ENCODE measurements at regions not wholly inside any gene's neighbourhood (a gene's known extent, or its start where the extent isn't known, plus 50 kb on each side); places are given as distances from the start of the nearest gene placed in this dataset.

- H3F3A ChIP-seq (ENCODE audit: low read length, unreplicated experiment) = no peaks in the 10 kb centered on the region
- no peak overlapping the region for H3K4me2 ChIP-seq (ENCODE audit: low read length)
- TF ChIP-seq EZH2 (IDR thresholded peaks at IDR 0.05; ENCODE audit: low read length, unreplicated experiment) = no peak
- no peak for TF ChIP-seq EZH2phosphoT487 (IDR thresholded peaks at IDR 0.05; ENCODE audit: borderline replicate concordance, low read length)
- TF ChIP-seq, protein P1, sequence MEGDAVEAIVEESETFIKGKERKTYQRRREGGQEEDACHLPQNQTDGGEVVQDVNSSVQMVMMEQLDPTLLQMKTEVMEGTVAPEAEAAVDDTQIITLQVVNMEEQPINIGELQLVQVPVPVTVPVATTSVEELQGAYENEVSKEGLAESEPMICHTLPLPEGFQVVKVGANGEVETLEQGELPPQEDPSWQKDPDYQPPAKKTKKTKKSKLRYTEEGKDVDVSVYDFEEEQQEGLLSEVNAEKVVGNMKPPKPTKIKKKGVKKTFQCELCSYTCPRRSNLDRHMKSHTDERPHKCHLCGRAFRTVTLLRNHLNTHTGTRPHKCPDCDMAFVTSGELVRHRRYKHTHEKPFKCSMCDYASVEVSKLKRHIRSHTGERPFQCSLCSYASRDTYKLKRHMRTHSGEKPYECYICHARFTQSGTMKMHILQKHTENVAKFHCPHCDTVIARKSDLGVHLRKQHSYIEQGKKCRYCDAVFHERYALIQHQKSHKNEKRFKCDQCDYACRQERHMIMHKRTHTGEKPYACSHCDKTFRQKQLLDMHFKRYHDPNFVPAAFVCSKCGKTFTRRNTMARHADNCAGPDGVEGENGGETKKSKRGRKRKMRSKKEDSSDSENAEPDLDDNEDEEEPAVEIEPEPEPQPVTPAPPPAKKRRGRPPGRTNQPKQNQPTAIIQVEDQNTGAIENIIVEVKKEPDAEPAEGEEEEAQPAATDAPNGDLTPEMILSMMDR (conservative IDR thresholded peaks at IDR 0.05; ENCODE audit: low read depth, low read length) = no peak
- H3K27ac ChIP-seq (ENCODE audit: low read length) = no peak overlapping the region
- BruUV-seq (replicated peaks) = no TSS peak
- no peak overlapping the region for H2AFZ ChIP-seq (ENCODE audit: low read length)
- intact Hi-C loops (cut with micrococcal nuclease) = no loop called here
- no peaks in the 10 kb centered on the region for H3K4me1 ChIP-seq (ENCODE audit: insufficient read depth, low read length)
- H3K9me3 ChIP-seq (ENCODE audit: low read length) = no peaks in the 10 kb centered on the region
- no peaks in the 10 kb centered on the region for H3K79me2 ChIP-seq (ENCODE audit: low read length)
- no peaks in the 10 kb centered on the region for H4K20me1 ChIP-seq (ENCODE audit: low read length)
- no peaks in the 10 kb centered on the region for H3K27me3 ChIP-seq (ENCODE audit: low read length)
- no peak overlapping the region for H3K4me3 ChIP-seq (ENCODE audit: low read length)
- H3K9me2 ChIP-seq (replicated peaks; ENCODE audit: low read length) = no peaks in the 10 kb centered on the region
- CTCF ChIA-PET = no interaction called here
- ATAC-seq (no peak), DNase-seq (no peak)
- no peaks in the 10 kb centered on the region for H3K36me3 ChIP-seq (ENCODE audit: low read depth, low read length)
- POLR2A ChIA-PET (ENCODE audit: unreplicated experiment) = no interaction called here
- H3K9ac ChIP-seq (ENCODE audit: low read length) = no peak overlapping the region
These were observed 574.3 kb upstream of the GHITM start for GRCh38 chr10:83564889-83565588.

- no peak overlapping the region for H3K27ac ChIP-seq (ENCODE audit: low read length)
- intact Hi-C loops (cut with micrococcal nuclease) = no loop called here
- no peaks in the 10 kb centered on the region for H3K9me2 ChIP-seq (replicated peaks; ENCODE audit: low read length)
- ATAC-seq (no peak), DNase-seq (no peak)
- H3K9me3 ChIP-seq (ENCODE audit: low read length) = no peaks in the 10 kb centered on the region
- ChIA-PET POLR2A (ENCODE audit: unreplicated experiment) (no interaction called here), CTCF (no interaction called here)
- no peak overlapping the region for H2AFZ ChIP-seq (ENCODE audit: low read length)
- H4K20me1 ChIP-seq (ENCODE audit: low read length) = no peaks in the 10 kb centered on the region
- no peak overlapping the region for H3K9ac ChIP-seq (ENCODE audit: low read length)
- no TSS peak for BruUV-seq (replicated peaks)
- no peak overlapping the region for H3K4me3 ChIP-seq (ENCODE audit: low read length)
- no peaks in the 10 kb centered on the region for H3F3A ChIP-seq (ENCODE audit: low read length, unreplicated experiment)
- no peaks in the 10 kb centered on the region for H3K27me3 ChIP-seq (ENCODE audit: low read length)
- H3K4me2 ChIP-seq (ENCODE audit: low read length) = no peak overlapping the region
- no peaks in the 10 kb centered on the region for H3K79me2 ChIP-seq (ENCODE audit: low read length)
- no peaks in the 10 kb centered on the region for H3K4me1 ChIP-seq (ENCODE audit: insufficient read depth, low read length)
- TF ChIP-seq, protein P1 (conservative IDR thresholded peaks at IDR 0.05; ENCODE audit: low read depth, low read length) = no peak
- TF ChIP-seq EZH2phosphoT487 (IDR thresholded peaks at IDR 0.05; ENCODE audit: borderline replicate concordance, low read length) (no peak), EZH2 (IDR thresholded peaks at IDR 0.05; ENCODE audit: low read length, unreplicated experiment) (no peak)
- no peaks in the 10 kb centered on the region for H3K36me3 ChIP-seq (ENCODE audit: low read depth, low read length)
These were observed 567.3 kb upstream of the GHITM start for GRCh38 chr10:83572036-83572435.

DNA sequence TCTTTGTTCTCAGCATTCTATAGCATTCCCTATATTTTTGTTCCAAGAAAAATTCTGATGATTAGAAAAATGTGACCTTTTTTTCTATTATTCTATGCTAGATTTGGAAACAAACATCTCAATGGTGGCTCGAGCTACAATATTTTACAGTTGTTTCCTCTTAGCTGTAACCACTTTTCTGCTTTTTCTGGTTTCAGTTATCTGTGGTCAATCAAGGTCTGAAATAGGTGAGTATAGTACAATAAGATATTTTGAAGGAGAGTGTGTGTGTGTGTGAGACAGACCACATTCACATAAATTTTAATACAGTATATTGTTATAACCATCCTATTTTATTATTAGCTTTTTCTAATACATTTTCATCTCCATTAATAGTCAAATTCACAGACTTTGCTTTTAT lies 564.5 kb upstream of the GHITM start:
- Histone ChIP-seq H3K9me2 (replicated peaks; ENCODE audit: low read length) (no peaks in the 10 kb centered on the region), H3K27me3 (ENCODE audit: low read length) (no peaks in the 10 kb centered on the region), H3K4me3 (ENCODE audit: low read length) (no peak overlapping the region), H3K27ac (ENCODE audit: low read length) (no peak overlapping the region), H2AFZ (ENCODE audit: low read length) (no peak overlapping the region), H3K9me3 (ENCODE audit: low read length) (no peaks in the 10 kb centered on the region), H3K4me2 (ENCODE audit: low read length) (no peak overlapping the region), H3K36me3 (ENCODE audit: low read depth, low read length) (no peaks in the 10 kb centered on the region), H3K4me1 (ENCODE audit: insufficient read depth, low read length) (no peaks in the 10 kb centered on the region), H3K79me2 (ENCODE audit: low read length) (no peaks in the 10 kb centered on the region), H4K20me1 (ENCODE audit: low read length) (no peaks in the 10 kb centered on the region), H3K9ac (ENCODE audit: low read length) (no peak overlapping the region), H3F3A (ENCODE audit: low read length, unreplicated experiment) (no peaks in the 10 kb centered on the region)
- ChIA-PET POLR2A (ENCODE audit: unreplicated experiment) (no interaction called here), CTCF (no interaction called here)
- BruUV-seq (replicated peaks) = no TSS peak
- intact Hi-C loops (cut with micrococcal nuclease) = no loop called here
- ATAC-seq = no peak
- TF ChIP-seq EZH2 (IDR thresholded peaks at IDR 0.05; ENCODE audit: low read length, unreplicated experiment) (no peak), EZH2phosphoT487 (IDR thresholded peaks at IDR 0.05; ENCODE audit: borderline replicate concordance, low read length) (no peak)
- TF ChIP-seq, protein P1 (conservative IDR thresholded peaks at IDR 0.05; ENCODE audit: low read depth, low read length) = no peak
- no peak for DNase-seq

All from PC-3 (cell line).